Stimulated activated CD4-positive, alpha-beta T cell treated with anti-CD3 and anti-CD28 coated beads, Interleukin-4, amount 100 ng/mL, for 1 hour (primary cell): ENCODE measurements at regions not wholly inside any gene's neighbourhood (a gene's known extent, or its start where the extent isn't known, plus 50 kb on each side); places are given as distances from the start of the nearest gene placed in this dataset.
"Not testable (repeated sequence)": the region's sequence is repeated elsewhere in the genome, so short reads cannot be mapped to it uniquely, and the experiment has no call there.

Experiments used
- DNase-seq: peaks from one replicate; pipeline ENCODE4 v3.0.0-alpha.2; 2020

DNA sequence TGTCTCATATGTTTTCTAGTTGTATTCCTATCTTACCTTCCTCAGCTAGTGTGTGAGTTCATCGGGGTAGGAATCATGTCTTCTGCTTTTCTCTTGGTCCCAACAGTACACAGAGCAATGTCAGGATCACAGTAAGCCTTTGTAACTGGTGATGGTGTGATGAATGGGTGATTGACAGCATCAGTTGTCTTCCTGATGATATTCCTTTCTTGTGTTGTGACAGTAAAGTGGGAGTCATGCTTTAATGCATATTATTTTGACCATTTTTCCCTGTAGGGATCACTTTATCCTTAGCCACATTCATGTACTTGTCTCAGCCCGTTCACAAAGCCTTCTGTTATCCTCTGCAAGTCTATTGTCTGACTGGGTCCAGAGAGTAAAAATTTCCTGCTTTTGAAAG, 501.7 kb downstream of the UTRN start:
- DNase-seq = no peak

DNA sequence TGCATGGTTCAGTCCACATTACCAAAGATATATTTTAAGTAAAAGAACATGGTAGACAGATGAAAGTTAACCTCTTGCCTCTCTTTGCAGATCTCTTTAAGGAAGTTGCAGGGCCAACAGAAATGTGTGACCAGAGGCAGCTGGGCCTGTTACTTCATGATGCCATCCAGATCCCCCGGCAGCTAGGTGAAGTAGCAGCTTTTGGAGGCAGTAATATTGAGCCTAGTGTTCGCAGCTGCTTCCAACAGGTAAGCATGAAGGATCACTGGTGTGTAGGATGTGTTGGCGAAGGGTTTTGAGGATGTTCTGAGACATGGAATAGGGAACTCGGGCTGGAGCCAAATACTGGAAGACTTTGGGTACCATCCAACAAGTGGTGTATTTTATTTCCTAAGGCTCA, 508.6 kb downstream of the UTRN start:
- DNase-seq = no peak

DNA sequence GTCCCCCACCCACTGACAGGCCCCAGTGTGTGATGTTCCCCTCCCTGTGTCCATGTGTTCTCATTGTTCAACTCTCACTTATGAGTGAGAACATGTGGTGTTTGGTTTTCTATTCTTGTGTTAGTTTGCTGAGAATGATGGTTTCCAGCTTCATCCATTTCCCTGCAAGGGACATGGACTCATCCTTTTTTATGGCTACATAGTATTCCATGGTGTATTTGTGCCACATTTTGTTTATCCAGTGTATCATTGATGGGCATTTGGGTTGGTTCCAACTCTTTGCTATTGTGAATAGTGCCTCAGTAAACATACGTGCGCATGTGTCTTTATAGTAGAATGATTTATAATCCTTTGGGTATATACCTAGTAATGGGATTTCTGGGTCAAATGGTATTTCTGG, 509.9 kb downstream of the UTRN start:
- not testable (repeated sequence) for DNase-seq

DNA sequence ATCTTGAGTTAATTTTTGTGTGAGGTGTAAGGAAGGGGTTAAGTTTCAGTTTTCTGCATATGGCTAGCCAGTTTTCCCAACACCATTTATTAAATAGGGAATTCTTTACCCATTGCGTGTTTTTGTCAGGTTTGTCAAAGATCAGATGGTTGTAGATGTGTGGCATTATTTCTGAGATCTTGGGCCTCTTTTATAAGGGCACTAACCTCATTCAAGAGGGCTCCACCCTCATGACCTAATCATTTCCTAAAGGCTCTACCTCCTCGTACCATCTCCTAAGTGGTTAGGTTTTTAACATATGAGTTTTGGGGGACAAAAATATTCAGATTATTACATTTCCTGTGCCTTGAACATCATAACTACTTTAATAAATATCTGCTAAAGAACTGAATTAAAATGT, 510.9 kb downstream of the UTRN start:
- DNase-seq = no peak

DNA sequence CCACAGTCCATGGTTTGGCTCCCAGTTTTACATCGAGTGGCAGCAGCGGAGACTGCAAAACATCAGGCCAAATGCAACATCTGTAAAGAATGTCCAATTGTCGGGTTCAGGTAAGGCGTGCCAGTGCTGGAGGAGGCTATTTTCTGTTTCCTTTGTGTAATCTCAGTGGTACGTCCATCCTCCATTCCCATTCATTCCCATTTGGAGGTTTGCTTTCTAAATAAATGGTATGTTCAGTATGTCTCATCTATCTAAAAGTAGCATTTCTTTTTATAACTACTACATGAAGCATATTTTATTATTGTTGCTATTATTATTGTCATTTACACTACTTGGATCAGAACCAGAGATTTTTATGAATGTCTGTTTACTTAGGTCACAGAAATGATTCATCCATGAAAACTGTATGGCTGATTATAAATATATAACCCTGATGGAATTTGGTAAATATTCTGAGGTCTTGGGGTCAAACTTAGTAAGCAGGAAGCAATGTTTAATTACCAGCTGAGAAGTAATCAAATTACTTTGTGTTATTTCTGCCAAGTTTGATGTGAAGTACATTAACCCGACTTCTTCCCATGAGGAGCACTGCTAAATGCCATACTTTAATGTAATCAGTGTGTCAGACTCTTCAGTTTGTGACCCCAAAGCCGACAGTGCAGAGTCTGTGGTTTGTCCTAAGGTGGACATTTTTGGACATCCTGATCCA, 512.9 kb downstream of the UTRN start:
- DNase-seq = no peak

DNA sequence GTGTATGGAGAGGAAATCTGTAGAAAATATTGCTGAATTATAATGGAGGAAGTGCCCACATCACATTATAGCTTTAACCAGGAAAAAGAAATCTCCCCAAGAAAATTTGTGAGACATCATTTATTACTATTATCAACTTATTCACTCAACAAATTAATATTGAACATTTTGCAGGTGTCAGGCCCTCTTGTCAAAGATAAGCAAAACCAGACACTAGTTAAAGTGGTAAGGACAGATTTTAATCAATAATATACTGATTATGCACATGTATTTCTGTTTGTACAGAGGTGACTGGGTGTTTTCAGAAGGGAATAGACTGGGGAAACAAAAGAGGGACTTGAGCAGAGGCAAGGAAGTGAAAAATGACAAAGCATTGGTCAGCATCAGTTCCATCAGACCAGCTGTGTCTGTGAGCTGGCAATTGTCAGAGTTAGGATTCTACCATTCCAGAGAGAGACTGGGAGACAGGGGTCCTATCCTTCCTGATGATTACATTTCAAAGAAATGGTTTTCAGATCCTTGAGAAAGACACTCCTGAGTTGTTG, 519.2 kb downstream of the UTRN start:
- DNase-seq = no peak

DNA sequence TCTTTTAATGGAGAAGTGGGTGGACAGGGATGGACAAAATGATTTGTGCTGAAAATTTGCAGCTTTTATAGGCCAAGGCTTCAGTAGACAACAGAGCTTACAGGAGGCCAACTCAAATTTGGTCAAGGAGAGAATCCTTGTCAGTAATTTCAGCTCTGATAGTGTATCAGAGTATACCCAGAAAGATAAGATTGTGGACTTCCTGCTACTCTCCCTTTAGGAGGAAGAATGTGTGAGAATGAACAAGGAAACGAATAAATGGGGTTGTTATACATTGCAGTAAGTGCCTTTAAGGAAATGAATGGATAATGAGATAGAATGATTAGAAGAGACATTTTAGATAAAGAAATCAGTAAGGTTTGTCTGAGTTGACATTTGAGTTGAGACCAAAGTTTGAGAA, 519.9 kb downstream of the UTRN start:
- DNase-seq = no peak

DNA sequence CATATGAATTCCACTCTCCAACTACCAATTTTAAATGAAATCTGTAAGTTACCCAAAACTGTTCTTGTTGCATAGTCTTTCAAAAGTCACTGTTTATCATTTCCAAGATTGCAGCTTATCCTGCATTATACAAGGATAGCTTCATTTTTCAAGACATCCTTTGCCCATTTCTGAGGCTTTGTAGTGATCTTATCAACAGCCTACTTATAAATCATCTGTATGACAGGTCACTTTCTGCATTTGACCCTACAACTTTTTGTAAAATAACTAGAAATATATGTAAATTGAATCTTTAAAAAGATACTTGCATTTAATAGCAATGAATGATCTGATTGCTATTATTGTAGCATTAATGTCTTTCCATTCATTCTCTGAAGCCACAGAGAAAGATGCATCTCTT, 521.1 kb downstream of the UTRN start:
- no peak for DNase-seq

DNA sequence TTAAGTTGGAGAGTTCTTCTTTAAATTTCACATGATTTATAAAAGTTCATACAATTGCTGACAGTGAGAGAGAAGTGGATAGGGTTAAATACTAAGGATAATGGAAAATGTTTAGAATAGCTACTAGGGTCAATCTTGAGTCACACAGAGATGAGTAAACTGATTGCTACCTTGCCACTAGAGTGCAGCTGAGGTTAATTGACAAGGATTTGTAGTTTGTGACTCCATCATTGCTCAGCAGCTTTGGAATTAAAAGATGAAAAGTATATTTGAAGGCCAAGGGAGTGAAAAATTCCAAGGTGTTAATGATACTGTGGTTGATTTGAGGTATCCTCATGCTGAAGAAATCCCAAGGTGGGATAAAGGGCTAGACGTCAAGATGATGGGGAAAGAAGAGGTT, 524.0 kb downstream of the UTRN start:
- no peak for DNase-seq

DNA sequence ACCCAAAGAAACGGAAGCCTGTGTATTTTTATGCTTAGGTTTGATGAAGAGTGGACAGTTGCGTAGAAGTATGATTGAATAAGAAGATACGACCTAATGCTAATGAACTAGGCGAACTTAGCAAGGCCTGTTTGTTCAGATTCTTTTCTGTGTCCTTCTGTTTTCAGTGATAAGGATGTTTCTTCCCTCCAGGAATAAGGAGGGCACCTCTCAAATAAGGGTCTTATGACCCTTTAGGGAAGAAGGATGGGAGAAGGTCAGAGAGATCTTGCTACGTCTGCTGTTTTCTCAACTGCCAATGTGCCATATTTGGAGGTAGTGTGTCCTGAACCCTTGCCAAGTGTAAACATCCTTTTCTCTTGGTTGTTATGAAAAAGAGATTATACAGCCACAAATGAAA, 524.8 kb downstream of the UTRN start:
- no peak for DNase-seq

DNA sequence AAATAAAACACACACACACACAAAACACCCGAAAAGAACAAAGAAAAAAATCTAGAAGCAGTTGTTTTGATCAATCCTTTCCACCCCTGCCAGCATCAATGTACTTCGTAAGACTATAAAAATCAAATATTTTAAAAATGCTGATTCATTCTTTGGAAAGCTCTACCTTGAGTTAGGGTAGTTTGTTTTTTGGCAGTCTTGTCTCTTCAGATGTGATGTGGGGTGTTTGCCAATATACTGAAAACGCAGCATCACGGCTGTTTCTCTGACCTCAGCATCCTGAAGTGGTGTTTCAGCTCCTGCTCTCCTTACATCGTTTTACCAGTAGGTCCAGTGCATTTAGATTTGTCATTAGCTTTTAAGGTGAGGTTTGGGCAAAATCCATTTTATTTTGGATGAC, 526.0 kb downstream of the UTRN start:
- DNase-seq = no peak

DNA sequence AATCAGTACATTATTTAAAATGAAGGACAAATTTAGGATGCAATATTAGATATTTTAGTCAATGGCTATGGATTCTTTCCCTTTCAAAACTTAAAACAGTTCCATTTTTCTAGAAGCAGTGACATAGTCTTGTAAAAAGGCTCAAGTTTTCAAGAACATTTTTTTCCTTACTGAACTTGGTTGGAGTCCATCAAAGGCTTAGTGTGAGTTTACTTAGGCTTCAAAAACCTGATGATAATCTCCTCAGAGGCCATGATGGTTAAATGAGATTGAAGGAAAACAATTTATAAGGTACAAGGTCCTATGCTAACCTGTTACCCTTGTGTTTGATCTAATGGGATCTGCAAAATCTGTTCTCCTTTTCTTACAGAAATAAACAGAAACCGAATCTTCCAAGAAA, 531.8 kb downstream of the UTRN start:
- DNase-seq = no peak

DNA sequence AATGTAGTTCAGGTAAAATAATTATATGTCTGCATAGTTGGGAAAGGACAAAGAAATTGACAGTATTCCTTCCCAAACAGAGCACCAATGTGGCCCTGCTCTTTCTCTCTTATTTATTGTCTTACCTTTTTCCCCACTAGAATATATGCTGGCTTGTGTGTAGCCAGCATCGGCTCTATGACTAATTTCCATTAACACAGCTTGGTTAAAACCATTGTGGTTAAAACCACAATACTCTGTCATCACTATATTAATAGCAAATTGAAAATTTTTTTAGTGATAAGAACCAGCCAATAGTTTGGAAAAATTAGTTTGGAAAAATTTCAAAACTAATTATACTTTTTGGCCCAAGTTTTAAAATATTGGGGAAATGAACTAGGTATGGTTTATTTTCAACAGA, 535.1 kb downstream of the UTRN start:
- DNase-seq = no peak

DNA sequence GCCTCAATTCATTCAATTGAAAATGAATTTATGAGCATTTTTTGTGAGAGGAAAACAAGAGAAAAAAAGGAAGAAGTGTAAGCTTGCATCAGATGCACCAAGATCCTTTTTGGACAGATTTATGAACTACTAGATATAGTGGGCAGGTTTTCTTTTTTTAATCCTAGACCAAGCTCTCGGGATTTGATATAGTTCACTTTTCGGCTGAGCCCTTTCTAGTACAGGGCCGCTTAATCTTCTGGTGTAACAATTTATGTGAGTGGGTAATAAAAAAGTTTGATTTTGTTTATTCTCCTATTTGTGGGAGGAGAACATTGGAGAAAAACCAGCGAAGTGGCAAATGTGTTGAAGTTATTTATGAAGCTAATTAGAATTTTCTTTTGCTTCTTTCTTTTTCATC, 538.0 kb downstream of the UTRN start:
- no peak for DNase-seq

DNA sequence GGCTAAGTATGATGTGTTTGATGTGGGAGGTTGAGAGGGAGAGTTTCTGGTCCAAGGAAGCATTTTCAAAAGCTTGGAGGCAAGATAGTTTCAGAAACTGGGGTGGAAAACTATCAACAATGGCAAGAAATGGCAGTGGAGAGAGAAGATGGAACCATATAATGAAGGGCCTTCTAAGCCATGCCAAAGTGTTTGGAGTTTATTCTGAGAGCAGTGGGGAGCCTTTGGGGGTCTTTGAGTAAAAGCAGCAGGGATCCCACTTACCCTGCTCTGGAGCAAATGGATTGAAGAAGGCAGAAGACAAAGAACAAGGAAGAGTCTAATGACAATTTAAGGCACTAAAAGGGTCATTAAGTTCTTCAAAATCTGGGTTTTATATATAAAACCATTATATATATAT, 538.9 kb downstream of the UTRN start:
- no peak for DNase-seq

DNA sequence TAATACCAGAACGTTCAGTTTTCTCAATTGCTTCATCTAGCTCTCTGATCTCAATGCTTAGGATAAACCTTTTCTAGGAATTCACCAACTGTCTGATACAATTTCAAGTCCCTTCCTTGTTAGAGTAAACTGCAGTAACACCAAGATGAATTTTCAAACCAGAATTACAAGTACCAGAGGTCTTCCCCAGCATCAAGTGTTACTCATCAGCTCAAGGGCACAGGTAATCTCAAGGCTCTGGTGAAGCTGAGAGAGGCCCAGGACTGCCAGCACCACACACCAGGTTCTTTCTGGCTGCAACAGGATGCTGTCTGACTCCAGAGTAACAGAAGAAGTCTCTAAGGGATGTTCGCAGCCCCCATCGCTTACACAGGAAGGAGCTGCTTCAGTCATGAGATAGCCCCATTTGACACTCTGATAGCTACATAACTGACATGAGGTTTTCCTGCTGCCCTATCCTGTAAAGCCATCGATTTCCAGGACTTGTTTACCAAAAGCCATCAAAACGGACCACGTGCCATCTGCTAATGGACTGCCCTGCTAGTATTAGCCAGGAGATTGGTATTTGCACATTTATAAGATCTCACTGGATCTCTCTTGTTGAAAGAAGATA, 549.4 kb downstream of the UTRN start:
- no peak for DNase-seq

DNA sequence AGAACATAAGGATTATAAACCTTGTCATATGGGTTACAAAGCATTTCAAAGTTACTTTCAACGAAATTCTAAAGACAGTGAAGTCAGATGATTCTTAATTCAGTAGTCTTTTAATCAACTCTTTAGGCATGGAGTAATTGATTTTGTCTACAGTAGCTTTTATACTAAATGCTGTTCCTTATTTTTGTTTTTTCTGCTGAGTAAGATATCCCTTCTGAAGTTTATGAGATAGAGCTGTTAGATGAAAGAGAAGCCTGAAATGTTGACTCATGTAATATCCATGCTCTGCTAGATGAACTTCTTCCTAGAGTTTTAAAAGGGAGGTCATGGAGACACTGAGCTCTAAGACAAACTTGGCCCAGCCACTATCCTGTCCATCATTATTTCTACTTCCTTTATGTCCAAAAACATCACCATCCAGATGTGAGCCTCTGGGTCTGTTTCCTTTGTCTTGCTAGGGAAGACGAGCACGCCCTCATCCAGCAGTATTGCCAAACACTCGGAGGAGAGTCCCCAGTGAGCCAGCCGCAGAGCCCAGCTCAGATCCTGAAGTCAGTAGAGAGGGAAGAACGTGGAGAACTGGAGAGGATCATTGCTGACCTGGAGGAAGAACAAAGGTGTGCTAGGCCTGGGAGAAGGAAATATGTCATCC, 550.3 kb downstream of the UTRN start:
- DNase-seq = no peak

DNA sequence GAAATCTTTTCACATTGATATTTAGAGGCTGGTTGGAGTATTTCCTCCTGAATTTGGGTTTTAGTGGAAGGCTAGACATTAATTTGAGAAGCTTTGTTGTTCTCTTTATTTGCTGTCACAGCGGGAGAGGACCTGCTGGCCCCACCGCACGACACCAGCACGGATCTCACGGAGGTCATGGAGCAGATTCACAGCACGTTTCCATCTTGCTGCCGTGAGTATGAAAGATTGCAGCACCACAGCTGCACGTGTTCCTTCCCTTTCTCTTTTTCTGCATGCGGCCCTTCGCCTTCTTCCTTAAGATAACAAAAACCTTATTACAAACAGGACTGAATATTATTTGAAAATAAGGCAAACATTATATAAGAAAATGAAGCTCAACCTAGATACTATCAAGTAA, 555.5 kb downstream of the UTRN start:
- DNase-seq = no peak

DNA sequence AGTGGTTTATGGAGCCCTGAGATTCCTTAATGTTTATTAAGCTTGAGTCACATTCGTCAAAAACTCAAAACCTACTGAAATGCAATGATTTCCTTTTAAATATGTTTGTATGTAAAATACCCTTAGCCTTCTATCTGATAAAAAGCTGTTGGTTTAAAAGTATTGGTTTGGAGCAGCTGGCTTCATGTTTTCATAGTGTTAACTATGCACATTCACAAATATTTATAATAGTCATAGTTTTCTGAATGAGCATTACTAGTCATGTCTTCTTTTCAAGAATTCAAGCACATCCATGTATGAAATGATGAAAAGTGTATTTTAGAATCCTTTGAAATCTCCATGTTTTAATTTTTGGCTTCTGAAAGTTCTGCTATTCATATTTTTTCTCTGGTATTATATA, 558.6 kb downstream of the UTRN start:
- DNase-seq = no peak

DNA sequence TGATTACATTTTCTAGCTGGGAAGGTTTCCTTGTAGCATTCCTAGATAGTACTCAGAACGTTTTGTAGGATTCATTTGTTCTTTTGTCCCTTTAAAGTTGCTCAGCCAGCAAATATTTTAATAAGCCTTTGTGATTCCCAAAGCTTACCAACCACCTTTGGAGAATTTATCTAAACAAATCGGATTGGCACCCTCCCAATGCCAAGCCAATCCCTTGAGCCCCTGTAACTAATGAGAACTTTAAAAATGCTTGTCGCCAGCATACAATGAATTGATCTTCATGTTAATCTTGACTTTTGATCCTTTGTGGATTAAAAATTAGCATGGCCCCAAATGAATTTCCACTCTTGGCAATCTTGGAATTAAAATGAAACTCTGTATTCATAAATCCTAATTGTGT, 559.5 kb downstream of the UTRN start:
- no peak for DNase-seq

DNA sequence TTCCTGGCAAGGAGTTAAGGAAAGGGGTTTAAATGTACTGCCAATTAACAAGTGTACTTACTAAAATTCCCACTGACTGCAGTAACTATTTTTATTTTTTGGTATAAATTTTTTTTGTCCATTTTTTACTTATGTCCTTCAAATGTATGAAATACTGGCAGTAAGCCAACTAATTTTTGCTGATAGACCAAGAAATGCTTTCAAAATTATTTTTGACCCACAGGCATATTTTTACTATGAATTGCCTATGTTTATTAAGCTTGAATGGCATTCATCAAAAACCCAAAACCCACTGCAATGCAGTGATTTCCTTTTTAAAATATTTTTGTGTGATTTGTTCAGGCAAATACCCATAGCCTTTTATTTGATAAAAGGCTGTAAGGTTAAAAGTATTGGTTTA, 560.1 kb downstream of the UTRN start:
- DNase-seq = no peak

DNA sequence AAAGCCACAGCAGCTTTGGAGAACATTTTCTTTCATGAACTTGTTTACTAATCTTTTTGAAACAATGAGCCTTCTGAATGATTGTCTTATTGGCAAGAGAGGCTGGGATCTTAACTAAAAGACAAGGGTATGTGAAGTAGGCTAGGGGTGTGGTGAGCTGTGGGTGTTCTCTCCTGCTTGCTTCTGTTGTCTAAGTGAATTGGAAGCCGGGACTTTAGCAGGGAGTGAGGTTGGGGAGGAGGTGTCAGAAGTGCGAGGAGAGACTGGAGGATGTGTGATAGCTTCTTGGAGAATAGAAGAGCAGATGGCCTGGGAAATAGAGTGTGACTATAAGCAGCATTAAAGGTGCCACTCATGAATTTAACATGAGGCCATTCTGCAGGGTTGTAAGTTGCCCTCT, 562.8 kb downstream of the UTRN start:
- no peak for DNase-seq

DNA sequence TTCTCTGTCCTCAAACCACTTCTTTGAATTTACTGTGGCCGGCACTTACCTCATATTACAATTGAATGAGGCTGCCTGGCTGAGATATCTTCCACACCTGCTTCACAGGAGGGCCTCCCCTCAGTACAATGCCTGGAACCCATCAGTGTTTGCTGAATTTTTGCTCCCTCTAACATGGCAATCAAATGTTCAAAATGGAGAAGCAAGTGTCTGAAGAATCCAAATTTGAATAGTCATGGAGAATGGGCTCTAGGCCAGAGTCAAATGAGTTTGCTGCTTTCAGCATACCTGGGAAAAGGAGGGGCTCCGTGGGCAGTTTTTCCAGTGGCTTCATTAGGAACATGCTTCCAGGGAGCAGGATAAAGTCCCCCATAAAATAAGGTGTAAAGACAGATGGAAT, 564.8 kb downstream of the UTRN start:
- no peak for DNase-seq

DNA sequence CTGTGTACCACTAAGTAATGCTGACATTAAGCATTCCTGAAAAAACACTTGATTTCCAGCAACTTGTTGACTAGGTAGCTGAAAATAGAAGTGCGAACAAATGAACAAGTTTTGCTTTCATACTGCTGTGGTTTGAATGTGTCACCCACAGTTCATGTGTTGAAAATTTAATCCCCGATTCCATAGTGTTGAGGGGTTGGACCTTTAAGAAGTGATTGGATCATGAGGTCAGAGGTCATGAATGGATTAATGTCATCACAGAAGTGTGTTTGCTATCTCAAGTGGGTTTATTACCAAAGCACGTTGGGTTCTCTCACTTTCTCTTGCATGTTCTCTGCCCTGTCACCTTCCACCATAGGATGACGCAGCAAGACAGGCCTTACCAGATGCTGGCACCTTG, 568.5 kb downstream of the UTRN start:
- no peak for DNase-seq

DNA sequence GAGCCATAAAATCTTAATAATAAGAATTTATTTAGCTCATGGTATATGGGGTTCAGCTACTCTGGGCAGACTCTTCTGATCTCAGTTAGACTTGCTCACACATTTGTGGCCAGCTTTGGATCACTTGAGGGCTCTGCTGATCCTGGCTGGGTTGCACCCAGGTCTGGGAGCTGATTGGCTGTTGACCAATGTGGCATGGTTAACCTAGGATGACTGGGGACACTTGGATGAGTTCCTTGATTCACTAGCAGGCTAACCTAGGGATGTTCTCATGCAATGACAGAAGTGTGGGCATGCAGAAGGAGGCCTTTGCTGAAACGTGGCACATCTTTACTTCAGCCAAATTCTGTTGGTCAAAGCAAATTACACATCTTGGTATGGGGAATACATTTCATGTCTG, 569.5 kb downstream of the UTRN start:
- DNase-seq = no peak
